Activated naive CD4-positive, alpha-beta T cell treated with anti-CD3 and anti-CD28 coated beads, Interleukin-2, amount 50 U/mL, for 16 hours (primary cell): ENCODE measurements at regions not wholly inside any gene's neighbourhood (a gene's known extent, or its start where the extent isn't known, plus 50 kb on each side); places are given as distances from the start of the nearest gene placed in this dataset.

Experiments used
- DNase-seq: peaks from one replicate; pipeline ENCODE4 v3.0.0-alpha.2; 2020

GRCh38 chr3:72421786-72422185 lies 426.5 kb downstream of the SHQ1 start:
- DNase-seq = no peak

GRCh38 chr3:72421126-72421525 lies 427.1 kb downstream of the SHQ1 start:
- no peak for DNase-seq

- no peak for DNase-seq
These were observed 429.4 kb downstream of the SHQ1 start for GRCh38 chr3:72418856-72419255.

GRCh38 chr3:72418244-72418643 lies 430.0 kb downstream of the SHQ1 start:
- no peak for DNase-seq

GRCh38 chr3:72414481-72415016 lies 433.7 kb downstream of the SHQ1 start:
- DNase-seq = no peak

- DNase-seq = no peak
These were observed 435.0 kb downstream of the SHQ1 start for GRCh38 chr3:72413228-72413627.

GRCh38 chr3:72412340-72412956 lies 435.8 kb downstream of the SHQ1 start:
- no peak for DNase-seq

- DNase-seq = no peak
These were observed 436.4 kb downstream of the SHQ1 start for GRCh38 chr3:72411843-72412242.

GRCh38 chr3:72411126-72411525 lies 437.1 kb downstream of the SHQ1 start:
- no peak for DNase-seq

- no peak for DNase-seq
These were observed 439.1 kb downstream of the SHQ1 start for GRCh38 chr3:72408983-72409779.

GRCh38 chr3:72407766-72408165 lies 440.5 kb downstream of the SHQ1 start:
- DNase-seq = no peak

GRCh38 chr3:72405943-72406566 lies 442.2 kb downstream of the SHQ1 start:
- DNase-seq = no peak

GRCh38 chr3:72401005-72401545 lies 447.2 kb downstream of the SHQ1 start:
- no peak for DNase-seq

GRCh38 chr3:72398781-72399180 lies 449.5 kb downstream of the SHQ1 start:
- no peak for DNase-seq

- no peak for DNase-seq
These were observed 450.7 kb downstream of the SHQ1 start for GRCh38 chr3:72397586-72397985.

- DNase-seq = no peak
These were observed 451.3 kb downstream of the SHQ1 start for GRCh38 chr3:72396899-72397298.

GRCh38 chr3:72395776-72396311 lies 452.4 kb downstream of the SHQ1 start:
- no peak for DNase-seq

- DNase-seq = no peak
These were observed 454.8 kb downstream of the SHQ1 start for GRCh38 chr3:72393455-72393854.

- no peak for DNase-seq
These were observed 456.6 kb downstream of the SHQ1 start for GRCh38 chr3:72391659-72392058.

- DNase-seq = no peak
These were observed 457.4 kb downstream of the SHQ1 start for GRCh38 chr3:72390841-72391240.

- no peak for DNase-seq
These were observed 459.6 kb downstream of the SHQ1 start for GRCh38 chr3:72388644-72389043.

GRCh38 chr3:72388117-72388516 lies 460.1 kb downstream of the SHQ1 start:
- DNase-seq = no peak

- DNase-seq = no peak
These were observed 461.8 kb downstream of the SHQ1 start for GRCh38 chr3:72386327-72387000.
